Naive thymus-derived CD4-positive, alpha-beta T cell (primary cell): ENCODE measurements at regions not wholly inside any gene's neighbourhood (a gene's known extent, or its start where the extent isn't known, plus 50 kb on each side); places are given as distances from the start of the nearest gene placed in this dataset.

Source experiments
- ATAC-seq: fragments of 150-1000 bp; cut with Tn5 transposase; 2 replicates; pipeline ENCODE4 v1.10.0; 2021; ENCODE audit warnings: mild to moderate bottlenecking, moderate library complexity
- CTCF ChIA-PET: fragments of 350-600 bp; sonication (Branson Sonifier 250); formaldehyde crosslinking; loops from one replicate; lab custom pipeline; 2021; ENCODE audit warnings: antibody characterized with exemption; lab: Charles Lee
- POLR2A ChIA-PET: fragments of 350-600 bp; sonication (Branson Sonifier 250); formaldehyde crosslinking; loops from one replicate; lab custom pipeline; 2021; ENCODE audit warnings: antibody characterized with exemption, inconsistent platforms; lab: Charles Lee
- DNase-seq, 9 donors: peaks; one replicate each; pipeline versions ENCODE4 v3.0.0 to v3.0.0-alpha.2; 2020 to 2022; ENCODE audit warnings: mixed read lengths in 1 of 9
- H3K27ac ChIP-seq: one replicate; pipeline ENCODE4 v1.7.0; 2013; ENCODE audit warnings: mild to moderate bottlenecking, low read depth, low read length, moderate library complexity
- H3K27me3 ChIP-seq, 2 donors: one replicate each; pipeline ENCODE4 v1.7.0; 2013; ENCODE audit warnings: low read length in 2 of 2, mild to moderate bottlenecking in 2 of 2, moderate library complexity in 2 of 2; ENCODE audit not compliant: control insufficient read depth in 2 of 2, insufficient read depth in 2 of 2
- H3K36me3 ChIP-seq, 3 experiments: 1 replicate in 2 of 3; 2 replicates in 1 of 3; pipeline ENCODE4 v1.7.0; 2013; ENCODE audit warnings: low read length in 3 of 3, mild to moderate bottlenecking in 3 of 3, moderate library complexity in 1 of 3; ENCODE audit not compliant: insufficient read depth in 3 of 3, control insufficient read depth in 2 of 3
- H3K4me1 ChIP-seq, 2 donors: one replicate each; pipeline ENCODE4 v1.7.0; 2013; ENCODE audit warnings: low read length in 2 of 2, mild to moderate bottlenecking in 2 of 2, moderate library complexity in 1 of 2; ENCODE audit not compliant: control insufficient read depth in 2 of 2, insufficient read depth in 2 of 2
- H3K4me3 ChIP-seq: 2 replicates; pipeline ENCODE4 v1.7.0; 2013; ENCODE audit warnings: mild to moderate bottlenecking, low read length
- H3K9me3 ChIP-seq, 3 experiments: 1 replicate in 2 of 3; 2 replicates in 1 of 3; pipeline ENCODE4 v1.7.0; 2013; ENCODE audit warnings: low read length in 3 of 3; ENCODE audit not compliant: control insufficient read depth in 2 of 3
- H3K27ac Mint-ChIP-seq, 9 donors: one replicate each; pipeline ENCODE4 v1.8.0; 2020 to 2022; ENCODE audit warnings: mixed read lengths in 9 of 9, mild to moderate bottlenecking in 8 of 9, moderate library complexity in 5 of 9, inconsistent platforms in 2 of 9
- H3K27me3 Mint-ChIP-seq, 5 donors: one replicate each; pipeline ENCODE4 v1.8.0; 2021 to 2022; ENCODE audit warnings: mixed read lengths in 5 of 5, mild to moderate bottlenecking in 1 of 5
- H3K36me3 Mint-ChIP-seq, 5 donors: one replicate each; pipeline ENCODE4 v1.8.0; 2020 to 2022; ENCODE audit warnings: mixed read lengths in 5 of 5, mild to moderate bottlenecking in 3 of 5, inconsistent platforms in 1 of 5
- H3K4me1 Mint-ChIP-seq, 7 donors: one replicate each; pipeline ENCODE4 v1.8.0; 2020 to 2022; ENCODE audit warnings: mixed read lengths in 7 of 7, mild to moderate bottlenecking in 3 of 7, inconsistent platforms in 1 of 7
- H3K4me3 Mint-ChIP-seq, 10 donors: one replicate each; pipeline ENCODE4 v1.8.0; 2020 to 2022; ENCODE audit warnings: mild to moderate bottlenecking in 10 of 10, mixed read lengths in 10 of 10, moderate library complexity in 6 of 10, inconsistent platforms in 2 of 10
- H3K9me3 Mint-ChIP-seq, 11 donors: one replicate each; pipeline ENCODE4 v1.8.0; 2020 to 2022; ENCODE audit warnings: mixed read lengths in 11 of 11, mild to moderate bottlenecking in 4 of 11, inconsistent platforms in 1 of 11, moderate library complexity in 1 of 11
- intact Hi-C, 2 donors: fragments of 100-400 bp; cut with micrococcal nuclease; formaldehyde crosslinking; loops; one replicate each; pipeline ENCODE4 v1.15.1; 2023

DNA sequence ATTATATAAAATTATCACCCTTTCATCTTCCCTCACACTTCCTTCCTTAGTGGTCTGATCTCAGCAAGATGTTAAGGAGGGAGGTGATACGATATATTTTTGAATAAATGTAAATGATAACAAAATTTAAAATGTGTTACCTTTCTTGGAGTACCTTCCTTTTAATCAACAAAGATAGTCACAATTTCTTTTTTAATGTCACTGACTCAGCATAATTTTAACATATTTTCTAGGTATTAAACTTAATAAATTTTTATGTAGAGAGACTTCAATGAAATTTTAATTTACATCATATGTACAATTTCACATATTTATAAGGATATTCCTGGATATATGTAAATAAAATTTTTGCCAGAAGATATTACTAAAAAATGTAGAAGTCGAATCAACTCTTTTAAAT lies 125.0 kb upstream of the FBN2 start:
- no peak for DNase-seq
- intact Hi-C loops: no loop called here

DNA sequence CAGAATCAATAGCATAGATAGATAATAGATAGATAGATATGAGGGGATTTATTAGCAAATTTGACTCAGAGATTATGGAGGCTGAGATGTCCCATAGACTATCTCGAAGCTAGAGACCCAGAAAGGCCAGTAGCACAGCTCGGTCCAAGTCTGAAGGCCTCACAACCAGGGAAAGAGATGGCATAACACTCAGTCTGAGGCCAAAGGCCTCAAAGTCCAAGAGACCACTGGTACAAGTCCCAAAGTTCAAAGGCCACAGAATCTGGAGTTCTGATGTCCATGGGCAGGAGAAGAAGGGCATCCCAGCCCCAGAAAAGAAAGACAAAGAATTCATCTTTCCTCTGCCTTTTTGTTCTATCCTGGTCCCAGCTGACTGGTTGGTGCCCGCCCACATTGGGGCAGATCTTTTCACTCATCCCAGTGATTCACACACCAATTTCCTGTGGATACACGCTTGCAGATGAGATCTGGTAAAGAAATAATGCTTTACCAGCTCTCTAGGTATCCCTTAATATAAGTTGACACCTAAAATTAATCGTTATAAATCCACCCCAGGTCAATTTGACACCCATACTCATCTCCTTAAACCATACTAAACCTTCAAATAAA lies 127.8 kb upstream of the FBN2 start:
- no peaks in the 10 kb centered on the region for H3K4me1 Mint-ChIP-seq
- intact Hi-C loops: no loop called here
- Histone ChIP-seq H3K9me3 (no peaks in the 10 kb centered on the region), H3K4me3 (no peak overlapping the region), H3K4me1 (no peaks in the 10 kb centered on the region), H3K27me3 (no peaks in the 10 kb centered on the region), H3K27ac (no peak overlapping the region), H3K36me3 (no peaks in the 10 kb centered on the region)
- peaks cover 0 to 9% (median 0%) of the 10 kb centered on the region in 11 donors for H3K9me3 Mint-ChIP-seq
- ATAC-seq (no peak), DNase-seq (no peak)
- ChIA-PET POLR2A (no interaction called here), CTCF (no interaction called here)
- no peak overlapping the region for H3K4me3 Mint-ChIP-seq
- no peaks in the 10 kb centered on the region for H3K36me3 Mint-ChIP-seq
- H3K27me3 Mint-ChIP-seq: peaks cover 0 to 10% (median 0%) of the 10 kb centered on the region in 5 donors
- H3K27ac Mint-ChIP-seq: no peak overlapping the region

More for the DNA sequence above, 125.0 kb upstream of the FBN2 start:
- H3K4me1 Mint-ChIP-seq: no peaks in the 10 kb centered on the region
- H3K4me3 Mint-ChIP-seq: no peak overlapping the region
- H3K27me3 ChIP-seq: no peaks in the 10 kb centered on the region
- CTCF ChIA-PET: no interaction called here
- H3K4me1 ChIP-seq: no peaks in the 10 kb centered on the region
- H3K36me3 Mint-ChIP-seq: no peaks in the 10 kb centered on the region
- H3K9me3 Mint-ChIP-seq: peaks cover 0 to 9% (median 0%) of the 10 kb centered on the region in 11 donors
- no peak overlapping the region for H3K4me3 ChIP-seq
- no peak overlapping the region for H3K27ac Mint-ChIP-seq
- POLR2A ChIA-PET: no interaction called here
- peaks cover 0 to 7% (median 0%) of the 10 kb centered on the region in 5 donors for H3K27me3 Mint-ChIP-seq
- ATAC-seq: no peak
- H3K27ac ChIP-seq: no peak overlapping the region
- H3K36me3 ChIP-seq: no peaks in the 10 kb centered on the region
- no peaks in the 10 kb centered on the region for H3K9me3 ChIP-seq

DNA sequence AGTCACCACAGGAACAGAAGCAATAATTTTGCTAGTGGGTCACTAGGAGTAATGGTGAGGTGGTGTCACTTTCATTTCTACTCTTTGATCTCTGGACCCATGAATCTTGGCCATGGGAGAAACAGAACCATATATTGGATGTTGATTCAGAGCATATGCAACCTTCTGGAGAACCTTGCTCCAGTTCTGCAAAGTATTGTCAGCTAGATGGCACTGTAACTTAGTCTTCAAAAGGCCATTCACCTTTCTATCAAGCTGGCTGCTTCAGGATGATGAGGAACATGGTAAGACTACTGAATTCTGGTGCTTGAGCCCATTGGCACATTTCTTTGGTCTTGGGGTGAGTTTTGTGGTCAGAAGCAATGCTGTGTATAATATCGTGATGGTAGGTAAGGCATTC lies 129.1 kb upstream of the FBN2 start:
- intact Hi-C loops: no loop called here
- POLR2A ChIA-PET: no interaction called here
- peaks cover 0 to 4% (median 0%) of the 10 kb centered on the region in 11 donors for H3K9me3 Mint-ChIP-seq

DNA sequence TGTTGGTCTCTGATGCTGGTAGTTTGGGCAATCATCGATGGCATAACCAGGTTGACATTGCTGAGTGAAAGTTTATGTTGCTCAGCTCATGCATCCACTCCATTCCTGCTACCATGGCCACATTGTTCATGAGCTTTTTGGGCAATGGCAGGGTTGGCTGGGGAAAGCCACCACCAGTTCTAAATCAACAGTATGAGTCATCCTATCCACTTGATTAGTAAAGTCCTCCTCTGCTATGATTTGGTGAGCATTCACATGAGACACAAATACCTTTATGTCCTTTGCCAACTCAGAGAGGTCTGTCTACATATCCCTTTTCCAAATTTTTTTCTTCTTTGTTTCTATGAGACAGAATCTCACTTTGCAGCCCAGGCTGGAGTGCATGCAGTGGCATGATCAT lies 129.7 kb upstream of the FBN2 start:
- Histone ChIP-seq H3K36me3 (no peaks in the 10 kb centered on the region), H3K9me3 (no peaks in the 10 kb centered on the region), H3K27me3 (no peaks in the 10 kb centered on the region), H3K4me1 (no peaks in the 10 kb centered on the region), H3K27ac (no peak overlapping the region), H3K4me3 (no peak overlapping the region)
- ChIA-PET POLR2A (no interaction called here), CTCF (interaction anchor here (0.5 kb wide), 1 partner anchor 600 kb away, joined by 4 read pairs; no protein-coding TSS in a partner anchor)
- intact Hi-C loops: no loop called here
- Mint-ChIP-seq H3K4me1 (no peaks in the 10 kb centered on the region), H3K9me3 (peaks cover 0 to 4% (median 0%) of the 10 kb centered on the region in 11 donors), H3K4me3 (no peak overlapping the region), H3K27ac (no peak overlapping the region), H3K36me3 (no peaks in the 10 kb centered on the region), H3K27me3 (peaks cover 0 to 12% (median 0%) of the 10 kb centered on the region in 5 donors)
- ATAC-seq (no peak), DNase-seq (no peak)

More for the DNA sequence above, 129.1 kb upstream of the FBN2 start:
- DNase-seq (no peak), ATAC-seq (no peak)
- Mint-ChIP-seq H3K4me1 (no peaks in the 10 kb centered on the region), H3K4me3 (no peak overlapping the region), H3K27me3 (peaks cover 0 to 12% (median 0%) of the 10 kb centered on the region in 5 donors), H3K36me3 (no peaks in the 10 kb centered on the region), H3K27ac (no peak overlapping the region)
- Histone ChIP-seq H3K36me3 (no peaks in the 10 kb centered on the region), H3K27me3 (no peaks in the 10 kb centered on the region), H3K4me1 (no peaks in the 10 kb centered on the region), H3K9me3 (no peaks in the 10 kb centered on the region), H3K27ac (no peak overlapping the region), H3K4me3 (no peak overlapping the region)
- CTCF ChIA-PET: no interaction called here

DNA sequence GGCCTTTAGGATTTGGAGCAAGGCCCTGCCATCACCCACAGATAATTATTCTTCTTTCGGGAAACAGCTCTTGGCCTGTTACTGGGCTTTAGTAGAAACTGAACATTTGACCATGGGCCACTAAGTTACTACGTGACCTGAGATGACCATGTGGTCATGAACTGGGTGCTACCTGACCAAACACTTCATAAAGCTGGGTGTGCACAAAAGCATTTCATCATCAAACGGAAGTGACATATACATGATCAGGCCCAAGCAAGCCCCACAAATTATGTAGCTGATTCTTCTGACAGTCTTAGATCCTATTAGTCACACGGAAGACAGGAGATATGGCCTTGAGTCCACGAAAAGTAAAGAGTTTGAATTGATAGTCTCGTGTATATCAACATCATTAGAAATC lies 130.9 kb upstream of the FBN2 start:
- H3K27me3 Mint-ChIP-seq: peaks cover 0 to 12% (median 0%) of the 10 kb centered on the region in 5 donors
- Histone ChIP-seq H3K9me3 (no peaks in the 10 kb centered on the region), H3K36me3 (no peaks in the 10 kb centered on the region), H3K4me1 (no peaks in the 10 kb centered on the region), H3K27ac (no peak overlapping the region), H3K27me3 (no peaks in the 10 kb centered on the region), H3K4me3 (no peak overlapping the region)
- no peak for DNase-seq
- no peak overlapping the region for H3K27ac Mint-ChIP-seq
- CTCF ChIA-PET: no interaction called here
- no peaks in the 10 kb centered on the region for H3K36me3 Mint-ChIP-seq
- intact Hi-C loops: no loop called here
- no peak overlapping the region for H3K4me3 Mint-ChIP-seq
- peaks cover 0 to 4% (median 0%) of the 10 kb centered on the region in 11 donors for H3K9me3 Mint-ChIP-seq
- H3K4me1 Mint-ChIP-seq: no peaks in the 10 kb centered on the region
- POLR2A ChIA-PET: no interaction called here
- no peak for ATAC-seq

DNA sequence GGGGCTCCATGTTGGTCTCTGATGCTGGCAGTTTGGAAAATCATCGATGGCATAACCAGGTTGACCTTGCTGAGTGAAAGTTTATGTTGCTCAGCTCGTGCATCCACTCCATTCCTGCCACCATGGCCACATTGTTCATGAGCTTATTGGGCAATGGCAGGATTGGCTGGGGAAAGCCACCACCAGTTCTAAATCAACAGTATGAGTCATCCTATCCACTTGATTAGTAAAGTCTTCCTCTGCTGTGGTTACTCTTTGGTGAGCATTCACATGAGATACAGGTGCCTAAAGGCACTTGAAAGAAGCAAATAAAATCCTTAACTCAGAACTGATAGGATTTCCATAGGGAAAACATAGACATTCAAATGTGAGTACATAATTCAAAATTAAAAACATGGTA lies 131.8 kb upstream of the FBN2 start:
- POLR2A ChIA-PET: no interaction called here
- peaks cover 0 to 2% (median 0%) of the 10 kb centered on the region in 11 donors for H3K9me3 Mint-ChIP-seq
- H3K27ac Mint-ChIP-seq: no peak overlapping the region
- H3K27me3 Mint-ChIP-seq: peaks cover 0 to 12% (median 0%) of the 10 kb centered on the region in 5 donors
- no peaks in the 10 kb centered on the region for H3K4me1 Mint-ChIP-seq
- no peak overlapping the region for H3K27ac ChIP-seq
- no peak overlapping the region for H3K4me3 Mint-ChIP-seq
- no peaks in the 10 kb centered on the region for H3K27me3 ChIP-seq
- DNase-seq (no peak), ATAC-seq (no peak)
- no peak overlapping the region for H3K4me3 ChIP-seq
- no peaks in the 10 kb centered on the region for H3K9me3 ChIP-seq
- intact Hi-C loops: loop anchor here (10.0 kb wide), 2 partner anchors 795 to 925 kb away; no protein-coding TSS in a partner anchor
- no peaks in the 10 kb centered on the region for H3K36me3 Mint-ChIP-seq
- CTCF ChIA-PET: no interaction called here
- no peaks in the 10 kb centered on the region for H3K36me3 ChIP-seq
- no peaks in the 10 kb centered on the region for H3K4me1 ChIP-seq

DNA sequence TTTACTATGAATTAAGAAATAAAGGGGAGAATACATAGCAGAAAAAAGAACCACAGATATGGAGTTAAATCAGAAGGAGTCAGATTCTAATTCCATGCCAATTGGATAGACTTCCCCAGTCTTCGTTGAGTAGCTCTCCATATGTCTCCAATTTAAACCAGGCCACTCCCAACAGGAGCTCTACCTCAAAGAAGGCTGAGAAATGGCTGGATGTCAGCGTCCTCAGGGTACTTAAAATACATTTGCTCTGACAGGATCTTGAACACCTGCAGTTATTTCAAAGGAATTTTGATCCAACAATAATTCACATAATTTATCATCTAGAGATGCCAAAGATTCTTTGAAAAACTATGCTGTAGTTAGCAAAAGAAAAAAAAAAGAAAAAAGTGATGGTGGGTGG lies 133.9 kb upstream of the FBN2 start:
- Histone ChIP-seq H3K9me3 (no peaks in the 10 kb centered on the region), H3K27me3 (no peaks in the 10 kb centered on the region), H3K36me3 (no peaks in the 10 kb centered on the region), H3K4me1 (no peaks in the 10 kb centered on the region), H3K27ac (no peak overlapping the region), H3K4me3 (no peak overlapping the region)
- Mint-ChIP-seq H3K9me3 (peaks cover 0 to 3% (median 0%) of the 10 kb centered on the region in 11 donors), H3K4me3 (no peak overlapping the region), H3K4me1 (no peaks in the 10 kb centered on the region), H3K27ac (no peak overlapping the region), H3K27me3 (peaks cover 0 to 12% (median 0%) of the 10 kb centered on the region in 5 donors), H3K36me3 (no peaks in the 10 kb centered on the region)
- CTCF ChIA-PET: no interaction called here
- POLR2A ChIA-PET: no interaction called here
- no peak for ATAC-seq
- no peak for DNase-seq
- intact Hi-C loops: loop anchor here (10.0 kb wide), 2 partner anchors 797 to 927 kb away; no protein-coding TSS in a partner anchor
